ENCODE measurements at regions not wholly inside any gene's neighbourhood (a gene's known extent, or its start where the extent isn't known, plus 50 kb on each side); places are given as distances from the start of the nearest gene placed in this dataset.

DNA sequence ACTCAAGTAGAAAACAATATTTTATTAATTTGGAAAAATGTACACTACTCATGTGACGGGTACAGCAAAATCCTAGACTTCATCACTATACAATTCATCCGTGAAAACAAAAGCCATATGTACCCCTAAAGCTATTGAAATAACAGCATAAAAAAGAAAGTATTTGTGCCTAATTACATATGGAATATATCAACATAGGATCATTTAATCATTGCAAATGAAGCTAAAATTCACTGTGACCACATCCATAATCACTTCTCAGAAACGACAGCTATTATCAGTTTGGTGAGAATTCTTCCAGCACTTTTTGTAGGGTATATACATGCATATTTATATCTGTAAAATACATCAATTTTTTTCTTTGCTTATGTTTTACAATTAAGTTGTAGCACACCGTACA is 128.0 kb downstream of the ARL4A start:
- WGBS, 2 experiments (ENCODE audit: low coverage in 1 of 2, low lambda C conversion rate in 2 of 2, missing lambda C conversion rate in 2 of 2) = 87 to 88% methylated on average over 4 of the region's 4 CpGs
- Histone ChIP-seq H3K9me2 (ENCODE audit: insufficient read depth) (no peaks in the 10 kb centered on the region), H3K9me3 (ENCODE audit: low read depth) (no peaks in the 10 kb centered on the region), H3K79me2 (ENCODE audit: insufficient read depth) (no peaks in the 10 kb centered on the region), H3K27ac (no peak overlapping the region), H3K4me2 (ENCODE audit: unreplicated experiment) (no peak overlapping the region), H4K20me1 (ENCODE audit: insufficient read depth) (no peaks in the 10 kb centered on the region), H2AFZ (no peak overlapping the region), H3K4me3 (no peak overlapping the region), H3K4me1 (ENCODE audit: insufficient read depth) (no peaks in the 10 kb centered on the region), H3F3A (ENCODE audit: insufficient read depth) (no peaks in the 10 kb centered on the region), H3K9ac (no peak overlapping the region), H3K36me3 (ENCODE audit: low read depth) (no peaks in the 10 kb centered on the region), H3K27me3 (replicated peaks; ENCODE audit: insufficient read depth) (no peaks in the 10 kb centered on the region)
- DNase-seq = no peak
- TF ChIP-seq EZH2 (IDR thresholded peaks at IDR 0.05; ENCODE audit: insufficient read depth, poor library complexity, severe bottlenecking) = no peak
- TF ChIP-seq EZH2phosphoT487 (IDR thresholded peaks at IDR 0.05; ENCODE audit: insufficient read depth, low read depth) = no peak
- in situ Hi-C loops (cut with MboI) = no loop called here

DNA sequence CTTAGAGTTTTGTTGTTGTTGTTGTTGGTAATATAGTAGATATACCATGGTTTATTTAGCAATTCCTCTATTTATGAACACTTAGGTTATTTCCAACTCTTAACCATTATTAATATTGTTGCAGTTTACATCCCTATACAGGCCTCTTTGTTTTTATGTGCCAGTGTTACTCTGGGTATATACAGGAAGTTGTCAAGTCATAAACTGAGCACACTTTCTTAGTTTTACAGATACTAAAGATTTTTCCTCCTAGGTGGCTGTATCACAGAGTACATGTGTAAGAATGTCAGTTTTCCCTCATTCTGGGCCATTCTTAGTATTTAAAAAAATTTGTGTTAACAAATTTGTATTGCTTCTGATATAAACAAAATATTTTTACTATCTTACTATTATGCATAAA is 128.4 kb downstream of the ARL4A start:
- Histone ChIP-seq H2AFZ (no peak overlapping the region), H3K4me2 (ENCODE audit: unreplicated experiment) (no peak overlapping the region), H3K9ac (no peak overlapping the region), H3F3A (ENCODE audit: insufficient read depth) (no peaks in the 10 kb centered on the region), H3K9me3 (ENCODE audit: low read depth) (no peaks in the 10 kb centered on the region), H3K9me2 (ENCODE audit: insufficient read depth) (no peaks in the 10 kb centered on the region), H3K36me3 (ENCODE audit: low read depth) (no peaks in the 10 kb centered on the region), H3K27ac (no peak overlapping the region), H3K4me3 (no peak overlapping the region), H3K79me2 (ENCODE audit: insufficient read depth) (no peaks in the 10 kb centered on the region), H3K27me3 (replicated peaks; ENCODE audit: insufficient read depth) (no peaks in the 10 kb centered on the region), H3K4me1 (ENCODE audit: insufficient read depth) (no peaks in the 10 kb centered on the region), H4K20me1 (ENCODE audit: insufficient read depth) (no peaks in the 10 kb centered on the region)
- in situ Hi-C loops (cut with MboI) = no loop called here
- DNase-seq = no peak
- no peak for TF ChIP-seq EZH2phosphoT487 (IDR thresholded peaks at IDR 0.05; ENCODE audit: insufficient read depth, low read depth)
- TF ChIP-seq EZH2 (IDR thresholded peaks at IDR 0.05; ENCODE audit: insufficient read depth, poor library complexity, severe bottlenecking) = no peak

DNA sequence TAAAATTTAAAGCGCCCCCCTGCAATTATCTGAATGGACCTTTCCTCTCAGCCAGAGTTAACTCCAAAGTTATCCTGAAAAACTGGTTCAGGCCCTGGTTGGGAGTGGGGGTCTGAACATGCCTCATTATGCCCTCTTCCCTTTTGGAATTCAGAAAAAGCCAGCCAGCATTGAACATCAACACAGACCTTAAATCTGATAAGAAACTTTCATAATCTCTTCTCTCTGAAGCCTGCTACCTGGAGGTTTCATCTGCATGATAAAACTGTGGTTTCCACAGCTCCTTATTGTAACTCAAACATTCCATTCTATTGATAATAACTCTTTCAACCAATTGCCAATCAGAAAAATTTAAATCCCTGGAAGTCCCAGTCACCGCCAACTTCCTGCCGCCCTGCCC is 133.3 kb downstream of the ARL4A start:
- no peak overlapping the region for H3K9ac ChIP-seq
- in situ Hi-C loops (cut with MboI) = no loop called here
- H3K27me3 ChIP-seq (replicated peaks; ENCODE audit: insufficient read depth) = no peaks in the 10 kb centered on the region
- H3K4me3 ChIP-seq = no peak overlapping the region
- TF ChIP-seq EZH2phosphoT487 (IDR thresholded peaks at IDR 0.05; ENCODE audit: insufficient read depth, low read depth) = no peak
- no peak for TF ChIP-seq EZH2 (IDR thresholded peaks at IDR 0.05; ENCODE audit: insufficient read depth, poor library complexity, severe bottlenecking)
- H3K79me2 ChIP-seq (ENCODE audit: insufficient read depth) = no peaks in the 10 kb centered on the region
- H3K4me2 ChIP-seq (ENCODE audit: unreplicated experiment) = no peak overlapping the region
- no peak overlapping the region for H3K27ac ChIP-seq
- no peaks in the 10 kb centered on the region for H3K36me3 ChIP-seq (ENCODE audit: low read depth)
- no peak for DNase-seq
- WGBS, 2 experiments (ENCODE audit: low coverage in 1 of 2, low lambda C conversion rate in 2 of 2, missing lambda C conversion rate in 2 of 2) = 85 to 94% methylated on average over 3 of the region's 3 CpGs
- H3K4me1 ChIP-seq (ENCODE audit: insufficient read depth) = no peaks in the 10 kb centered on the region
- no peaks in the 10 kb centered on the region for H3K9me3 ChIP-seq (ENCODE audit: low read depth)
- H3F3A ChIP-seq (ENCODE audit: insufficient read depth) = no peaks in the 10 kb centered on the region
- no peak overlapping the region for H2AFZ ChIP-seq
- H3K9me2 ChIP-seq (ENCODE audit: insufficient read depth) = no peaks in the 10 kb centered on the region
- no peaks in the 10 kb centered on the region for H4K20me1 ChIP-seq (ENCODE audit: insufficient read depth)

DNA sequence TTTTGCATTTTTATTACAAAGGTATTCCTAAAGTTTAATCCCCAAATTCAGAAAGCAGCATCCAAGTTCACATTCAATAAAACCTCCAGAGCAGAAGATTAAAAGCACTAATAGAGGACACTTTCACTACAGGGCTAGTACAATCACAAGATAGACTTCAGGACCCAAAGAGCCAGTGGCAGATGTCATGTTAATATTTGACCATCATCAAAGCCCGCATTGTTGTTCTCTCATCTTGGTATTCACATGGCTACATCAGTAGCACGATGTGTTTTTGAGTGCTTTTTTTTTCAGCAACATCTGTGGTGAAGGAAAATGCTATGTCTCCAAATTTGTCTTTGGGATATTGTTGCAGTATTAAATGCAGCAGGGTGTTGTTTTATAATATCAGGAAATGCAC is 134.3 kb downstream of the ARL4A start:
- H4K20me1 ChIP-seq (ENCODE audit: insufficient read depth) = no peaks in the 10 kb centered on the region
- H3K36me3 ChIP-seq (ENCODE audit: low read depth) = no peaks in the 10 kb centered on the region
- no peak overlapping the region for H3K4me2 ChIP-seq (ENCODE audit: unreplicated experiment)
- no peaks in the 10 kb centered on the region for H3K4me1 ChIP-seq (ENCODE audit: insufficient read depth)
- 41 to 42% methylated on average over 2 of the region's 2 CpGs for WGBS, 2 experiments (ENCODE audit: low coverage in 1 of 2, low lambda C conversion rate in 2 of 2, missing lambda C conversion rate in 2 of 2)
- no peaks in the 10 kb centered on the region for H3K9me2 ChIP-seq (ENCODE audit: insufficient read depth)
- in situ Hi-C loops (cut with MboI) = no loop called here
- no peak overlapping the region for H3K9ac ChIP-seq
- no peak overlapping the region for H3K4me3 ChIP-seq
- no peak for DNase-seq
- H3K9me3 ChIP-seq (ENCODE audit: low read depth) = no peaks in the 10 kb centered on the region
- H3F3A ChIP-seq (ENCODE audit: insufficient read depth) = no peaks in the 10 kb centered on the region
- no peak overlapping the region for H2AFZ ChIP-seq
- no peak overlapping the region for H3K27ac ChIP-seq
- no peaks in the 10 kb centered on the region for H3K79me2 ChIP-seq (ENCODE audit: insufficient read depth)
- H3K27me3 ChIP-seq (replicated peaks; ENCODE audit: insufficient read depth) = no peaks in the 10 kb centered on the region
- TF ChIP-seq EZH2phosphoT487 (IDR thresholded peaks at IDR 0.05; ENCODE audit: insufficient read depth, low read depth) (no peak), EZH2 (IDR thresholded peaks at IDR 0.05; ENCODE audit: insufficient read depth, poor library complexity, severe bottlenecking) (no peak)

DNA sequence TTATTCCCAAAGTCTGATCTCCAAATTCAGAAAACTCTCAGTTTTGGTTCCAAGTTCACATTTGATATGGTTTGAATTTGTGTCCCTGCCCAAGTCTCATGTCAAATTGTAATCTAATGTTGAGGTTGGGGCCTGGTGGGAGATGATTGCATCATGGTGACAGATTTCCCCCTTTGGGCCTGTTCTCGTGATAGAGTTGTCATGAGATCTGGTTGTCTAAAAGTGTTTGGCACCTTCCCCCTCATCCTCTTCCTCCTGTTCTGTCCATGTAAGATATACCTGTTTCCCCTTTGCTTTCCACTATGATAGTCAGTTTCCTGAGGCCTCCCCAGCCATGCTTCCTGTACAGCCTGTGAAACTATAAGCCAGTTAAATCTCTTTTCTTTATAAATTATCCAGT is 138.6 kb downstream of the ARL4A start:
- H3K9me3 ChIP-seq (ENCODE audit: low read depth) = no peaks in the 10 kb centered on the region
- H3F3A ChIP-seq (ENCODE audit: insufficient read depth) = no peaks in the 10 kb centered on the region
- no peaks in the 10 kb centered on the region for H4K20me1 ChIP-seq (ENCODE audit: insufficient read depth)
- H3K4me2 ChIP-seq (ENCODE audit: unreplicated experiment) = no peak overlapping the region
- no peak overlapping the region for H2AFZ ChIP-seq
- WGBS, 2 experiments (ENCODE audit: low coverage in 1 of 2, low lambda C conversion rate in 2 of 2, missing lambda C conversion rate in 2 of 2) = 82 to 97% methylated on average over 1 of the region's 1 CpG
- no peaks in the 10 kb centered on the region for H3K9me2 ChIP-seq (ENCODE audit: insufficient read depth)
- H3K4me1 ChIP-seq (ENCODE audit: insufficient read depth) = no peaks in the 10 kb centered on the region
- no peak overlapping the region for H3K4me3 ChIP-seq
- H3K36me3 ChIP-seq (ENCODE audit: low read depth) = no peaks in the 10 kb centered on the region
- H3K79me2 ChIP-seq (ENCODE audit: insufficient read depth) = no peaks in the 10 kb centered on the region
- TF ChIP-seq EZH2 (IDR thresholded peaks at IDR 0.05; ENCODE audit: insufficient read depth, poor library complexity, severe bottlenecking) (no peak), EZH2phosphoT487 (IDR thresholded peaks at IDR 0.05; ENCODE audit: insufficient read depth, low read depth) (no peak)
- no peak overlapping the region for H3K9ac ChIP-seq
- in situ Hi-C loops (cut with MboI) = no loop called here
- no peak for DNase-seq
- no peak overlapping the region for H3K27ac ChIP-seq
- H3K27me3 ChIP-seq (replicated peaks; ENCODE audit: insufficient read depth) = no peaks in the 10 kb centered on the region

Measured in GM23248 (cell line).